ENCODE measurements at regions not wholly inside any gene's neighbourhood (a gene's known extent, or its start where the extent isn't known, plus 50 kb on each side); places are given as distances from the start of the nearest gene placed in this dataset.

GRCh38 chr1:9456833-9457232 lies 82.4 kb upstream of the SLC25A33 start (continued):
- TF ChIP-seq SIN3A (IDR thresholded peaks at IDR 0.05; ENCODE audit: borderline replicate concordance, low read depth, low read length): no peak
- TF ChIP-seq MEF2A (IDR thresholded peaks at IDR 0.05; ENCODE audit: borderline replicate concordance, low read depth): no peak

- TF ChIP-seq POLR2AphosphoS5 (IDR thresholded peaks at IDR 0.05; ENCODE audit: low read depth, low read length) (no peak), SIN3A (IDR thresholded peaks at IDR 0.05; ENCODE audit: borderline replicate concordance, low read depth, low read length) (no peak)
- H3K79me2 ChIP-seq (ENCODE audit: insufficient read depth): no peaks in the 10 kb centered on the region
- H3K27ac ChIP-seq (ENCODE audit: low read depth in 2 of 2, low read length in 1 of 2): no peak overlapping the region
- ChIA-PET CTCF (interaction anchor here (1.0 to 8.5 kb wide), 5 partner anchors 14 to 192 kb away, joined by 3 to 66 read pairs (median 8); partner anchors contain the start of gene TMEM201), POLR2A (no interaction called here)
- no peak overlapping the region for H2AFZ ChIP-seq (ENCODE audit: low read depth)
- no peak overlapping the region for H3K4me3 ChIP-seq (ENCODE audit: low read depth in 2 of 2, low read length in 1 of 2)
- no peaks in the 10 kb centered on the region for H3F3A ChIP-seq (replicated peaks; ENCODE audit: insufficient read depth)
- no peaks in the 10 kb centered on the region for H3K27me3 ChIP-seq (ENCODE audit: insufficient read depth)
- H3K4me2 ChIP-seq: no peak overlapping the region
- H3K9ac ChIP-seq: no peak overlapping the region
- WGBS (ENCODE audit: low lambda C conversion rate): 64% methylated on average over 10 of the region's 10 CpGs
- H4K20me1 ChIP-seq (ENCODE audit: insufficient read depth): no peaks in the 10 kb centered on the region
- no peaks in the 10 kb centered on the region for H3K9me3 ChIP-seq
- no peaks in the 10 kb centered on the region for H3K9me2 ChIP-seq
- DNase-seq: no peak
- H3K4me1 ChIP-seq (ENCODE audit: control insufficient read depth in 1 of 2, insufficient read depth in 2 of 2, low read depth in 1 of 2, low read length in 1 of 2): no peaks in the 10 kb centered on the region
- H3K36me3 ChIP-seq (replicated peaks in 1 of 2; ENCODE audit: control insufficient read depth in 1 of 2, insufficient read depth in 2 of 2, low read length in 1 of 2): no peaks in the 10 kb centered on the region
Observed at GRCh38 chr1:9459816-9460407, 79.4 kb upstream of the SLC25A33 start.

GRCh38 chr1:9465640-9466039 lies 73.6 kb upstream of the SLC25A33 start:
- Histone ChIP-seq H2AFZ (ENCODE audit: low read depth) (no peak overlapping the region), H3K27ac (ENCODE audit: low read depth in 2 of 2, low read length in 1 of 2) (no peak overlapping the region), H3K4me2 (no peak overlapping the region), H3K9ac (no peak overlapping the region), H3K79me2 (ENCODE audit: insufficient read depth) (no peaks in the 10 kb centered on the region), H3K36me3 (replicated peaks in 1 of 2; ENCODE audit: control insufficient read depth in 1 of 2, insufficient read depth in 2 of 2, low read length in 1 of 2) (no peaks in the 10 kb centered on the region), H3F3A (replicated peaks; ENCODE audit: insufficient read depth) (no peaks in the 10 kb centered on the region), H3K4me3 (ENCODE audit: low read depth in 2 of 2, low read length in 1 of 2) (no peak overlapping the region), H3K27me3 (ENCODE audit: insufficient read depth) (no peaks in the 10 kb centered on the region), H4K20me1 (ENCODE audit: insufficient read depth) (no peaks in the 10 kb centered on the region), H3K9me2 (no peaks in the 10 kb centered on the region), H3K9me3 (no peaks in the 10 kb centered on the region), H3K4me1 (ENCODE audit: control insufficient read depth in 1 of 2, insufficient read depth in 2 of 2, low read depth in 1 of 2, low read length in 1 of 2) (no peaks in the 10 kb centered on the region)
- POLR2A ChIA-PET: no interaction called here
- no peak for DNase-seq
- CTCF ChIA-PET: interaction anchor here (0.7 to 1.7 kb wide), 3 partner anchors 176 to 355 kb away, joined by 3 to 8 read pairs (median 3); no protein-coding TSS in a partner anchor
- 81% methylated on average over 9 of the region's 9 CpGs for WGBS (ENCODE audit: low lambda C conversion rate)
- TF ChIP-seq TEAD4 (IDR thresholded peaks at IDR 0.05; ENCODE audit: borderline replicate concordance, insufficient read depth) (no peak), NFIC (IDR thresholded peaks at IDR 0.05; ENCODE audit: borderline replicate concordance) (no peak), MEF2A (IDR thresholded peaks at IDR 0.05; ENCODE audit: borderline replicate concordance, low read depth) (no peak), POLR2AphosphoS5 (IDR thresholded peaks at IDR 0.05; ENCODE audit: low read depth, low read length) (no peak), CTCF (IDR thresholded peaks at IDR 0.05) (no peak), RFX5 (IDR thresholded peaks at IDR 0.05; ENCODE audit: low read length) (no peak), FOXJ3 (CRISPR knock-in tag; IDR thresholded peaks at IDR 0.05) (no peak), MXI1 (IDR thresholded peaks at IDR 0.05; ENCODE audit: low read depth, low read length) (no peak), EZH2phosphoT487 (IDR thresholded peaks at IDR 0.05; ENCODE audit: borderline replicate concordance, low read depth) (no peak), RCOR1 (IDR thresholded peaks at IDR 0.05; ENCODE audit: low read length) (no peak), JUND (IDR thresholded peaks at IDR 0.05) (no peak), SMC3 (IDR thresholded peaks at IDR 0.05; ENCODE audit: low read depth, low read length) (no peak)
- TF ChIP-seq, protein P1, sequence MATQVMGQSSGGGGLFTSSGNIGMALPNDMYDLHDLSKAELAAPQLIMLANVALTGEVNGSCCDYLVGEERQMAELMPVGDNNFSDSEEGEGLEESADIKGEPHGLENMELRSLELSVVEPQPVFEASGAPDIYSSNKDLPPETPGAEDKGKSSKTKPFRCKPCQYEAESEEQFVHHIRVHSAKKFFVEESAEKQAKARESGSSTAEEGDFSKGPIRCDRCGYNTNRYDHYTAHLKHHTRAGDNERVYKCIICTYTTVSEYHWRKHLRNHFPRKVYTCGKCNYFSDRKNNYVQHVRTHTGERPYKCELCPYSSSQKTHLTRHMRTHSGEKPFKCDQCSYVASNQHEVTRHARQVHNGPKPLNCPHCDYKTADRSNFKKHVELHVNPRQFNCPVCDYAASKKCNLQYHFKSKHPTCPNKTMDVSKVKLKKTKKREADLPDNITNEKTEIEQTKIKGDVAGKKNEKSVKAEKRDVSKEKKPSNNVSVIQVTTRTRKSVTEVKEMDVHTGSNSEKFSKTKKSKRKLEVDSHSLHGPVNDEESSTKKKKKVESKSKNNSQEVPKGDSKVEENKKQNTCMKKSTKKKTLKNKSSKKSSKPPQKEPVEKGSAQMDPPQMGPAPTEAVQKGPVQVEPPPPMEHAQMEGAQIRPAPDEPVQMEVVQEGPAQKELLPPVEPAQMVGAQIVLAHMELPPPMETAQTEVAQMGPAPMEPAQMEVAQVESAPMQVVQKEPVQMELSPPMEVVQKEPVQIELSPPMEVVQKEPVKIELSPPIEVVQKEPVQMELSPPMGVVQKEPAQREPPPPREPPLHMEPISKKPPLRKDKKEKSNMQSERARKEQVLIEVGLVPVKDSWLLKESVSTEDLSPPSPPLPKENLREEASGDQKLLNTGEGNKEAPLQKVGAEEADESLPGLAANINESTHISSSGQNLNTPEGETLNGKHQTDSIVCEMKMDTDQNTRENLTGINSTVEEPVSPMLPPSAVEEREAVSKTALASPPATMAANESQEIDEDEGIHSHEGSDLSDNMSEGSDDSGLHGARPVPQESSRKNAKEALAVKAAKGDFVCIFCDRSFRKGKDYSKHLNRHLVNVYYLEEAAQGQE (IDR thresholded peaks at IDR 0.05; ENCODE audit: low read depth, low read length): no peak
- TF ChIP-seq, protein P2, sequence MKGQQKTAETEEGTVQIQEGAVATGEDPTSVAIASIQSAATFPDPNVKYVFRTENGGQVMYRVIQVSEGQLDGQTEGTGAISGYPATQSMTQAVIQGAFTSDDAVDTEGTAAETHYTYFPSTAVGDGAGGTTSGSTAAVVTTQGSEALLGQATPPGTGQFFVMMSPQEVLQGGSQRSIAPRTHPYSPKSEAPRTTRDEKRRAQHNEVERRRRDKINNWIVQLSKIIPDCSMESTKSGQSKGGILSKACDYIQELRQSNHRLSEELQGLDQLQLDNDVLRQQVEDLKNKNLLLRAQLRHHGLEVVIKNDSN (IDR thresholded peaks at IDR 0.05; ENCODE audit: borderline replicate concordance, low read depth): no peak
